ENCODE measurements at regions not wholly inside any gene's neighbourhood (a gene's known extent, or its start where the extent isn't known, plus 50 kb on each side); places are given as distances from the start of the nearest gene placed in this dataset.

DNA sequence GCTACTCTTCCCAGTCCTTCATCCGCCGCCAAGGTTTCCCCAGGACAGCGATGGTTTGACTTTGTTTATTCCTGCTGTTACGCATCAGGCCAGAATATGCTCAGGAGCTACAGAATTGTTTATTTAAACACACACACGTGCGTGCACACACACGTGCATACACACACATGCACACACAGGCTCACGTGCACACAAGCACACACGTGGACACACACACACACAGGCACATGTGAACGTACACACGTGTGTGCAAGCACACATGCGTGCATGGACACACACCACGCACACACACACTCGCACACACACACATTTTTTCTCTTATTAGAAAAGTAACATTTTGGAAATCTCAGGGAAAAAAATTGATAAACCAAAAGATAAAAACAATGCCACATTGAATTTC is 64.6 kb upstream of the UST start:
- Histone ChIP-seq H3K4ac (replicated peaks; ENCODE audit: insufficient read length, low read depth, low read length) (no peak overlapping the region), H3K27ac (ENCODE audit: low read depth, low read length) (no peak overlapping the region), H4K91ac (replicated peaks; ENCODE audit: insufficient read length, low read length) (peak overlapping the region; percentile 63), H2AK5ac (ENCODE audit: low read depth, low read length) (peak overlapping the region; percentile 84; the same call in 1 of the 2 replicates), H2BK15ac (ENCODE audit: low read length) (no peak overlapping the region), H3K36me3 (ENCODE audit: control insufficient read depth in 2 of 4, insufficient read depth in 4 of 4, low read length in 3 of 4) (no peaks in the 10 kb centered on the region; a peak in 1 of 8 replicates), H3K27me3 (replicated peaks in 1 of 4; ENCODE audit: control insufficient read depth in 3 of 4, extremely low read depth in 1 of 4, insufficient read depth in 3 of 4, low read length in 3 of 4) (no peaks in the 10 kb centered on the region), H3K4me2 (ENCODE audit: insufficient read depth in 1 of 2, low read depth in 2 of 2, low read length in 2 of 2) (no peak overlapping the region), H3K9ac (replicated peaks in 1 of 4; ENCODE audit: extremely low read depth in 1 of 4, low read depth in 3 of 4, low read length in 3 of 4) (no peak overlapping the region), H4K8ac (ENCODE audit: extremely low read depth, insufficient read depth, low read length) (no peak overlapping the region), H4K20me1 (replicated peaks in 1 of 2; ENCODE audit: control insufficient read depth in 1 of 2, insufficient read depth in 2 of 2, low read length in 2 of 2) (no peaks in the 10 kb centered on the region), H3K4me3 (ENCODE audit: extremely low read depth in 1 of 4, insufficient read depth in 2 of 4, low read depth in 3 of 4, low read length in 4 of 4) (no peak overlapping the region), H3K79me1 (ENCODE audit: low read depth, low read length) (no peaks in the 10 kb centered on the region), H3K9me3 (ENCODE audit: insufficient read depth in 2 of 2, low read depth in 1 of 2, low read length in 1 of 2) (no peaks in the 10 kb centered on the region), H2BK120ac (replicated peaks; ENCODE audit: low read depth, low read length) (no peak overlapping the region), H2BK20ac (ENCODE audit: low read length) (no peak overlapping the region), H3K18ac (ENCODE audit: extremely low read depth, low read length) (no peak overlapping the region), H2BK12ac (ENCODE audit: low read depth, low read length) (peak overlapping the region; percentile 64; the same call in 1 of the 2 replicates), H4K5ac (ENCODE audit: insufficient read length, low read depth, low read length) (no peak overlapping the region), H3K79me2 (ENCODE audit: control insufficient read depth in 1 of 2, insufficient read depth in 2 of 2, low read length in 2 of 2) (no peaks in the 10 kb centered on the region), H2AFZ (ENCODE audit: low read length) (no peak overlapping the region), H3K14ac (ENCODE audit: insufficient read length) (no peak overlapping the region), H3K23me2 (ENCODE audit: low read depth, low read length) (no peaks in the 10 kb centered on the region), H2BK5ac (ENCODE audit: low read depth, low read length) (0 out of 2 replicates have a peak overlapping the region, but pooled peaks have one; percentile 9), H3K4me1 (replicated peaks in 1 of 4; ENCODE audit: control insufficient read depth in 3 of 4, insufficient read depth in 4 of 4, low read length in 3 of 4) (no peaks in the 10 kb centered on the region), H3K56ac (replicated peaks; ENCODE audit: insufficient read length, low read depth, low read length) (no peak overlapping the region), H3K23ac (ENCODE audit: insufficient read length) (no peak overlapping the region)
- POLR2A ChIA-PET (ENCODE audit: partially characterized antibody) = no interaction called here
- DNase-seq (ENCODE audit: low read depth in 1 of 2, low spot score in 2 of 2) = no peak
- 88% methylated on average over 14 of the region's 14 CpGs; no CpG with 5 or more reads in 1 of the 2 experiments for WGBS, 2 experiments (ENCODE audit: extremely low coverage in 1 of 2, insufficient coverage in 1 of 2, insufficient read length in 1 of 2, insufficient replicate concordance in 2 of 2, low coverage in 1 of 2, low lambda C conversion rate in 2 of 2, missing lambda C conversion rate in 1 of 2)
- TF ChIP-seq POLR2AphosphoS5 (IDR thresholded peaks at IDR 0.05; ENCODE audit: low read depth, low read length) (no peak), CTBP2 (IDR thresholded peaks at IDR 0.05; ENCODE audit: borderline replicate concordance, insufficient read depth, insufficient read length, low read length) (no peak), MAFK (IDR thresholded peaks at IDR 0.05; ENCODE audit: low read depth, low read length) (no peak), E2F6 (IDR thresholded peaks at IDR 0.05) (no peak), FOSL1 (IDR thresholded peaks at IDR 0.05; ENCODE audit: insufficient read depth, low read depth, low read length) (no peak), BCL11A (IDR thresholded peaks at IDR 0.05; ENCODE audit: low read depth in 2 of 2, low read length in 2 of 2) (no peak), BACH1 (IDR thresholded peaks at IDR 0.05; ENCODE audit: low read length) (no peak), RAD21 (IDR thresholded peaks at IDR 0.05 in 1 of 2, conservative IDR thresholded peaks at IDR 0.05 in 1 of 2; ENCODE audit: low read depth in 2 of 2, low read length in 2 of 2) (no peak), EP300 (IDR thresholded peaks at IDR 0.05; ENCODE audit: borderline replicate concordance in 1 of 2, low read depth in 2 of 2, low read length in 2 of 2) (no peak)
- FAIRE-seq = no peak
- CTCF ChIA-PET (ENCODE audit: partially characterized antibody) = interaction anchor here (1.1 kb wide), 1 partner anchor 20 kb away, joined by 5 read pairs; no protein-coding TSS in a partner anchor

Measured in H1 (cell line).